Endodermal cell (in vitro differentiated cells): ENCODE measurements at regions not wholly inside any gene's neighbourhood (a gene's known extent, or its start where the extent isn't known, plus 50 kb on each side); places are given as distances from the start of the nearest gene placed in this dataset.

ENCODE experiments used
- DNase-seq: peaks from one replicate; pipeline ENCODE4 v3.0.0-alpha.2; 2017
- H3K27ac ChIP-seq: 2 replicates; pipeline ENCODE4 v1.5.1; 2013; ENCODE audit warnings: mild to moderate bottlenecking, low read depth, low read length, moderate library complexity
- H3K27me3 ChIP-seq: 2 replicates; pipeline ENCODE4 v1.6.1; 2013; ENCODE audit warnings: mild to moderate bottlenecking, low read length, moderate library complexity; ENCODE audit not compliant: insufficient read depth, control insufficient read depth, poor library complexity, severe bottlenecking
- H3K36me3 ChIP-seq: 2 replicates; pipeline ENCODE4 v1.7.0; 2013; ENCODE audit warnings: mild to moderate bottlenecking, low read length, moderate library complexity; ENCODE audit not compliant: control insufficient read depth, insufficient read depth
- H3K4me1 ChIP-seq: one replicate; pipeline ENCODE4 v1.7.0; 2013; ENCODE audit warnings: low read length; ENCODE audit not compliant: control insufficient read depth, insufficient read depth
- H3K4me3 ChIP-seq: 2 replicates; pipeline ENCODE4 v1.5.1; 2013; ENCODE audit warnings: mild to moderate bottlenecking, low read length, moderate library complexity
- H3K9ac ChIP-seq: 2 replicates; pipeline ENCODE4 v1.6.1; 2013; ENCODE audit warnings: mild to moderate bottlenecking, low read length, moderate library complexity; ENCODE audit not compliant: poor library complexity, severe bottlenecking; ENCODE audit errors: extremely low read depth
- H3K9me3 ChIP-seq: 2 replicates; pipeline ENCODE4 v1.6.1; 2013; ENCODE audit warnings: mild to moderate bottlenecking, low read length, moderate library complexity; ENCODE audit not compliant: control insufficient read depth
- H3K27ac Mint-ChIP-seq: 2 replicates; pipeline ENCODE4 v1.8.0; 2020; ENCODE audit warnings: mixed read lengths
- H3K27me3 Mint-ChIP-seq: 2 replicates; pipeline ENCODE4 v1.8.0; 2021; ENCODE audit warnings: mild to moderate bottlenecking, mixed read lengths; ENCODE audit not compliant: insufficient read depth
- H3K36me3 Mint-ChIP-seq: 2 replicates; pipeline ENCODE4 v1.8.0; 2020; ENCODE audit warnings: low read depth, mixed read lengths
- H3K4me1 Mint-ChIP-seq: 2 replicates; pipeline ENCODE4 v1.8.0; 2020; ENCODE audit warnings: mixed read lengths
- H3K4me3 Mint-ChIP-seq: 2 replicates; pipeline ENCODE4 v1.8.0; 2020; ENCODE audit warnings: mild to moderate bottlenecking, moderate library complexity, mixed read lengths
- H3K9me3 Mint-ChIP-seq: 2 replicates; pipeline ENCODE4 v1.8.0; 2020; ENCODE audit warnings: mild to moderate bottlenecking, mixed read lengths
- WGBS, 2 experiments: methylation state at CpG; one replicate each; pipeline versions ENCODE4 v1.1.5 to v1.1.7; 2013; ENCODE audit warnings: missing lambda C conversion rate in 2 of 2, mixed read lengths in 1 of 2; ENCODE audit not compliant: insufficient coverage in 1 of 2, insufficient read length in 1 of 2; 5-methylcytosine and 5-hydroxymethylcytosine counted together
- TF ChIP-seq, protein P1 (sequence below): fragments of 200-600 bp; sonication (generic); conservative IDR thresholded peaks from 2 replicates; pipeline ENCODE4 v1.5.0; 2021; ENCODE audit warnings: antibody characterized with exemption, mild to moderate bottlenecking

DNA sequence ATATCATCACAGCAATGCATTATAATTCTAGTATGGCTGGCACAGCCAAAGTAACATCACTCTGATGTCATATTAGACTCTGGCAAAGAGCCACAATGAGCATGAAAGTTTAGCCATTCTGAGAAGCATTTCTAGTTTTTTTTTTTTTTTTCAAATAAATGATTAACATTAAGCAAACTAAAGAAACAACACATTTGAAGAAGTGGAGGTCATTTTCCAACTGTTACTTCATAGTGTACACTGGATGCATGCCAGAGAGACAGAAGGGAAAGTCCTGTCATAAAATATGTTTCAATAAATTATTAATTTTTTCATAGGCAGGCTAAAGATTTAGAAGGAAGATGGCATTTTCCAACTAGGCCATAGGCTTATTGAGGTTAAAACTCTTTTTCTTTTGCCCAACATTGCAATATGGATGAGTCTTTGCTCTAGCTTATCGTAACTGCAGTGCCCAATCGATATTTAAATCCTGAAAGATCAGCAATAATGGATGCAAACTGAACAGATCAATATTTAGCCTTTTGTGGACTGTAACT is 1630.4 kb upstream of the ACVR2A start:
- TF ChIP-seq, protein P1, sequence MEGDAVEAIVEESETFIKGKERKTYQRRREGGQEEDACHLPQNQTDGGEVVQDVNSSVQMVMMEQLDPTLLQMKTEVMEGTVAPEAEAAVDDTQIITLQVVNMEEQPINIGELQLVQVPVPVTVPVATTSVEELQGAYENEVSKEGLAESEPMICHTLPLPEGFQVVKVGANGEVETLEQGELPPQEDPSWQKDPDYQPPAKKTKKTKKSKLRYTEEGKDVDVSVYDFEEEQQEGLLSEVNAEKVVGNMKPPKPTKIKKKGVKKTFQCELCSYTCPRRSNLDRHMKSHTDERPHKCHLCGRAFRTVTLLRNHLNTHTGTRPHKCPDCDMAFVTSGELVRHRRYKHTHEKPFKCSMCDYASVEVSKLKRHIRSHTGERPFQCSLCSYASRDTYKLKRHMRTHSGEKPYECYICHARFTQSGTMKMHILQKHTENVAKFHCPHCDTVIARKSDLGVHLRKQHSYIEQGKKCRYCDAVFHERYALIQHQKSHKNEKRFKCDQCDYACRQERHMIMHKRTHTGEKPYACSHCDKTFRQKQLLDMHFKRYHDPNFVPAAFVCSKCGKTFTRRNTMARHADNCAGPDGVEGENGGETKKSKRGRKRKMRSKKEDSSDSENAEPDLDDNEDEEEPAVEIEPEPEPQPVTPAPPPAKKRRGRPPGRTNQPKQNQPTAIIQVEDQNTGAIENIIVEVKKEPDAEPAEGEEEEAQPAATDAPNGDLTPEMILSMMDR: no peak
- H3K27ac Mint-ChIP-seq: no peak overlapping the region
- H3K27ac ChIP-seq: no peak overlapping the region
- H3K4me1 Mint-ChIP-seq: peaks cover 2% of the 10 kb centered on the region
- no peaks in the 10 kb centered on the region for H3K27me3 Mint-ChIP-seq
- peaks cover 9% of the 10 kb centered on the region for H3K9me3 Mint-ChIP-seq
- H3K9me3 ChIP-seq: no peaks in the 10 kb centered on the region
- no peaks in the 10 kb centered on the region for H3K36me3 ChIP-seq
- DNase-seq: no peak
- H3K4me1 ChIP-seq: no peaks in the 10 kb centered on the region
- H3K27me3 ChIP-seq: no peaks in the 10 kb centered on the region
- 86 to 91% methylated on average over 2 of the region's 2 CpGs for WGBS, 2 experiments
- H3K4me3 ChIP-seq: no peak overlapping the region
- H3K4me3 Mint-ChIP-seq: no peak overlapping the region
- no peak overlapping the region for H3K9ac ChIP-seq
- H3K36me3 Mint-ChIP-seq: no peaks in the 10 kb centered on the region

DNA sequence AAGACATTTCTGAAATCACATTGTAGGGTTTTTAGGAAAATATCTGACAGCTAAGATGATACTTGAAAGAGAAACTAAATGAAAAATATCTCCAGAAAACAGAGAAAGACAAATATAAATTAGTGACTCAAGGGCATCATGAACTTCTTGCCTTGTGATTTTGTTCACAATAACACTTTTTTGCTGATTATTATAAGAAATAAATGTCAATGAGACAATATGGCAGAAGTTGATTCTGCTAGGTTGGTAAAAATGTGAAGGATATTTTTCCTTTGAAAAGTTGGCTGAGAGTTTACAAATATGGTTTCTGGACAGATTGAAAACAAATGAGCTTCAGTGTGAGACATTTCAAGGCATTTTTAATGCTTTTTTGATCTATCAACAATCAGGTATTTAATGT is 1631.2 kb upstream of the ACVR2A start:
- H3K27ac Mint-ChIP-seq: no peak overlapping the region
- Histone ChIP-seq H3K27me3 (no peaks in the 10 kb centered on the region), H3K9me3 (no peaks in the 10 kb centered on the region), H3K4me1 (no peaks in the 10 kb centered on the region), H3K9ac (no peak overlapping the region), H3K4me3 (no peak overlapping the region), H3K36me3 (no peaks in the 10 kb centered on the region), H3K27ac (no peak overlapping the region)
- peaks cover 2% of the 10 kb centered on the region for H3K4me1 Mint-ChIP-seq
- H3K9me3 Mint-ChIP-seq: peaks cover 9% of the 10 kb centered on the region
- no peak overlapping the region for H3K4me3 Mint-ChIP-seq
- TF ChIP-seq, protein P1: no peak
- no peaks in the 10 kb centered on the region for H3K27me3 Mint-ChIP-seq
- H3K36me3 Mint-ChIP-seq: no peaks in the 10 kb centered on the region
- no peak for DNase-seq

DNA sequence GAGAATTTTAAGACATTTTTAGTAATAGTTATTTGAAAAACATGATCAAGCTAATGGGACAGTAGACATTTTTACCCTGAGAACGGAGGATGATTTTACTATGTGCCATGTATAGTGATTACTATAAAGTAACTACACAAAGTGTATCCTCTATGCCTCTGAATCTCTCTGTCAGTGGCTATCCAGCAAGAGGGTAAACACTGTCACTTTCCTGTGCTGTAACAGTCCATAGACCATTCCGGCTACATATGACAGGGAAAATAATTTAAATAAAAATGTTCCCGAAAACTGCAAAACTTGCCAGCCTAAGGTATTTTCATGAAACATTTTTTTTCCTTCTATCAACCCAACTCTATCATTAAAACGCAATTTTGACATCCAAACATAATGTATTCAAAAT is 1632.2 kb upstream of the ACVR2A start:
- no peak overlapping the region for H3K4me3 Mint-ChIP-seq
- H3K27ac ChIP-seq: no peak overlapping the region
- no peaks in the 10 kb centered on the region for H3K36me3 ChIP-seq
- DNase-seq: no peak
- H3K27ac Mint-ChIP-seq: no peak overlapping the region
- no peak overlapping the region for H3K9ac ChIP-seq
- WGBS, 2 experiments: 90% methylated on average over 2 to 4 of the region's 4 CpGs
- H3K36me3 Mint-ChIP-seq: no peaks in the 10 kb centered on the region
- peaks cover 2% of the 10 kb centered on the region for H3K4me1 Mint-ChIP-seq
- H3K4me3 ChIP-seq: no peak overlapping the region
- H3K27me3 Mint-ChIP-seq: no peaks in the 10 kb centered on the region
- no peaks in the 10 kb centered on the region for H3K27me3 ChIP-seq
- H3K9me3 ChIP-seq: no peaks in the 10 kb centered on the region
- peaks cover 9% of the 10 kb centered on the region for H3K9me3 Mint-ChIP-seq
- H3K4me1 ChIP-seq: no peaks in the 10 kb centered on the region
- TF ChIP-seq, protein P1: no peak
